ENCODE measurements at regions not wholly inside any gene's neighbourhood (a gene's known extent, or its start where the extent isn't known, plus 50 kb on each side); places are given as distances from the start of the nearest gene placed in this dataset.

DNA sequence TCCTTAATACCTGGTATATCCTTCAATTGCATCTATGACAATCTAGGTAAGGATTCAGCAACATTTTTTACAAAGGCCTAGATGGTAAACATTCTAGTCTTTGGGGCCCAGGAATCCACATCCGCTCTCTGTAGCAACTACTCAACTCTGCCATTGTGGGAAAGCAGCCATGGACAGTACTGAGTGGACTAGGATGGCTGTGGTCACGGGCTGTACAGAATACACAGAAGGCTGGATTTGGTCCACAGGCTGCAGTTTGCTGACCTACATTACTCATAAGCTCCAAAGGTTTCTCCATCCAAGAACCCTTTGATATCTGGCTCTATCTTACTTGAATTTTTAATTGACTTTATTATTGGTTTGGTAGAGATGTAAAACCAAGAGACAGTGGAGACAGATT is 418.3 kb upstream of the LRRTM1 start:
- DNase-seq: no peak

GRCh38 chr2:80719607-80720006 is 415.1 kb upstream of the LRRTM1 start:
- no peak for DNase-seq

GRCh38 chr2:80715433-80715832 is 410.9 kb upstream of the LRRTM1 start:
- DNase-seq: no peak

- no peak for DNase-seq
These were observed 407.4 kb upstream of the LRRTM1 start for GRCh38 chr2:80711915-80712314.

GRCh38 chr2:80706951-80707350 is 402.4 kb upstream of the LRRTM1 start:
- no peak for DNase-seq

GRCh38 chr2:80706541-80706940 is 402.0 kb upstream of the LRRTM1 start:
- no peak for DNase-seq

DNA sequence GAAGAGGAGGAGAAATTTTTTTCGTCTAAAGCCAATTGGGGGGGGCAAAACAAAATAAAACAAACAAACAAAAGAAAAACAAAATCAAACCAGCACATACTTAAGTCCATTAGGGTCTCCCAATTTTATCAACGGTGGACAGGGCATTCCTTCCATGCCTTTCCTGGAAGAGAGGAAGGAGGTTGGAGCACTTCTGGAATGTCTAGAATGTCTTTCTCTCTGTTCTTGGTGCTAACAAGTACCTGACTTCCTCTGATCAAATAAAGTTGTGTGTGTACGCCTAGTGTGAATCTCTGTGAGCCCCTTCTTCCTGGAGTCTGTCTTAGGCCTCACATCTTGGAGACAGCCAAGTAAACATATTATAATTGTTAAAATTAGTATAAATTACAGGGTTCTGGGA is 399.0 kb upstream of the LRRTM1 start:
- DNase-seq: no peak

GRCh38 chr2:80700961-80701360 is 396.4 kb upstream of the LRRTM1 start:
- DNase-seq: no peak

Data from amygdala (tissue), 56 donors.